ENCODE measurements at regions not wholly inside any gene's neighbourhood (a gene's known extent, or its start where the extent isn't known, plus 50 kb on each side); places are given as distances from the start of the nearest gene placed in this dataset.

DNA sequence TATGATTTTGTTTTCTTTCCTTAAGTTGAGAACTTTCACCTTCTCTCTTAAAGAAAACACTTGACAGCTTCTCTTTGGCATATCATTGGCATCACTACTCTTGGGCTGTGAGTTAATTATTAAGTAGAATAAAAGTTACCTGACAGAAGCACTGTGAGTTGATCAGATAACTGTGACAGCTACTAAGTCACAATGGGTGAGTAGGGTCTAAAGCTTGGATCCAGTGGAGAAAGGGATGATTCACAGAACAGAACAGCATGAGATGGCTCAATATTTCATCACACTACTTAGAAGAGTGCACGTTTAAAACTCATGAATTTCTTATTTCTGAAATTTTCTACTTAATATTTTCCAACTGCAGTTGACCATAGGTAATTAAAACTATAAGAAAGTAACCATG lies 268.5 kb upstream of the NMUR2 start:
- no peaks in the 10 kb centered on the region for H3K4me1 ChIP-seq
- no peaks in the 10 kb centered on the region for H3K9me3 ChIP-seq
- 71 to 75% methylated on average over 1 of the region's 1 CpG for WGBS, 2 donors
- H3K36me3 ChIP-seq = no peaks in the 10 kb centered on the region
- no peaks in the 10 kb centered on the region for H3K27me3 ChIP-seq
- no peak for DNase-seq (ENCODE audit: low spot score in 2 of 2)
- no peak overlapping the region for H3K27ac ChIP-seq
- H3K4me3 ChIP-seq = no peak overlapping the region
- TF ChIP-seq POLR2A (IDR thresholded peaks at IDR 0.05) (no peak), EP300 (IDR thresholded peaks at IDR 0.05) (no peak)
- TF ChIP-seq, protein P1, sequence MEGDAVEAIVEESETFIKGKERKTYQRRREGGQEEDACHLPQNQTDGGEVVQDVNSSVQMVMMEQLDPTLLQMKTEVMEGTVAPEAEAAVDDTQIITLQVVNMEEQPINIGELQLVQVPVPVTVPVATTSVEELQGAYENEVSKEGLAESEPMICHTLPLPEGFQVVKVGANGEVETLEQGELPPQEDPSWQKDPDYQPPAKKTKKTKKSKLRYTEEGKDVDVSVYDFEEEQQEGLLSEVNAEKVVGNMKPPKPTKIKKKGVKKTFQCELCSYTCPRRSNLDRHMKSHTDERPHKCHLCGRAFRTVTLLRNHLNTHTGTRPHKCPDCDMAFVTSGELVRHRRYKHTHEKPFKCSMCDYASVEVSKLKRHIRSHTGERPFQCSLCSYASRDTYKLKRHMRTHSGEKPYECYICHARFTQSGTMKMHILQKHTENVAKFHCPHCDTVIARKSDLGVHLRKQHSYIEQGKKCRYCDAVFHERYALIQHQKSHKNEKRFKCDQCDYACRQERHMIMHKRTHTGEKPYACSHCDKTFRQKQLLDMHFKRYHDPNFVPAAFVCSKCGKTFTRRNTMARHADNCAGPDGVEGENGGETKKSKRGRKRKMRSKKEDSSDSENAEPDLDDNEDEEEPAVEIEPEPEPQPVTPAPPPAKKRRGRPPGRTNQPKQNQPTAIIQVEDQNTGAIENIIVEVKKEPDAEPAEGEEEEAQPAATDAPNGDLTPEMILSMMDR (IDR thresholded peaks at IDR 0.05) = no peak

- Histone ChIP-seq H3K4me1 (no peaks in the 10 kb centered on the region), H3K36me3 (no peaks in the 10 kb centered on the region), H3K4me3 (no peak overlapping the region), H3K27ac (no peak overlapping the region), H3K9me3 (no peaks in the 10 kb centered on the region), H3K27me3 (no peaks in the 10 kb centered on the region)
- TF ChIP-seq, protein P1 (IDR thresholded peaks at IDR 0.05) = no peak
- TF ChIP-seq POLR2A (IDR thresholded peaks at IDR 0.05) (no peak), EP300 (IDR thresholded peaks at IDR 0.05) (no peak)
- DNase-seq (ENCODE audit: low spot score in 2 of 2) = no peak
- 90 to 97% methylated on average over 1 of the region's 1 CpG for WGBS, 2 donors
Observed at GRCh38 chr5:152674403-152674802, 269.3 kb upstream of the NMUR2 start.

DNA sequence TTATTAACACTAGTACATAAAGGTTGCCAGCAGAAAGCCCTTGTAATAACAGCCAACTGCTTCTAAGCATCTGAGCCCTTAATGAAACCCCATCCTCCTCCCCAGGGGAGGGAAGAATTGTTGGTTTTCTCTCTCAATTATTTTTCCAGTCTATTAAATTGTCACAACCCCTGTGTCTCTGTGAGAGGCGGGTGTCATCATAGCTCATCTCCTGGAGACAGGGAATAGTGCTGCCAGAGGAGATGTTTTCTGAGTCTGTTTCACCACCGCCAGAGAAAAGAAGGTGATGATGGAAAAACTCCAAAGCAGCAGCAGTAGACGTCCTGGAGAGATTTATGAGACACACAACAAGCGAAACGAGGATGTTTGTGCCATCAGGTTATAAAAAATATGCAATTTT lies 271.1 kb upstream of the NMUR2 start:
- Histone ChIP-seq H3K27ac (no peak overlapping the region), H3K27me3 (no peaks in the 10 kb centered on the region), H3K4me3 (no peak overlapping the region), H3K4me1 (no peaks in the 10 kb centered on the region), H3K9me3 (no peaks in the 10 kb centered on the region), H3K36me3 (no peaks in the 10 kb centered on the region)
- WGBS, 2 donors = 37 to 46% methylated on average over 5 of the region's 5 CpGs
- DNase-seq (ENCODE audit: low spot score in 2 of 2) = no peak
- no peak for TF ChIP-seq POLR2A (IDR thresholded peaks at IDR 0.05)
- no peak for TF ChIP-seq EP300 (IDR thresholded peaks at IDR 0.05)
- TF ChIP-seq, protein P1 (IDR thresholded peaks at IDR 0.05) = no peak

GRCh38 chr5:152683205-152683604 lies 278.1 kb upstream of the NMUR2 start:
- Histone ChIP-seq H3K27me3 (no peaks in the 10 kb centered on the region), H3K27ac (no peak overlapping the region), H3K4me3 (no peak overlapping the region), H3K4me1 (no peaks in the 10 kb centered on the region), H3K9me3 (peaks cover 0 to 6% (median 0%) of the 10 kb centered on the region in 4 donors), H3K36me3 (no peaks in the 10 kb centered on the region)
- WGBS, 2 donors = 26 to 28% methylated on average over 1 of the region's 1 CpG
- TF ChIP-seq POLR2A (IDR thresholded peaks at IDR 0.05) (no peak), EP300 (IDR thresholded peaks at IDR 0.05) (no peak)
- TF ChIP-seq, protein P1 (IDR thresholded peaks at IDR 0.05) = no peak
- DNase-seq (ENCODE audit: low spot score in 2 of 2) = no peak

- TF ChIP-seq, protein P1 (IDR thresholded peaks at IDR 0.05) = no peak
- TF ChIP-seq EP300 (IDR thresholded peaks at IDR 0.05) (no peak), POLR2A (IDR thresholded peaks at IDR 0.05) (no peak)
- Histone ChIP-seq H3K9me3 (peaks cover 0 to 6% (median 0%) of the 10 kb centered on the region in 4 donors), H3K27me3 (no peaks in the 10 kb centered on the region), H3K36me3 (no peaks in the 10 kb centered on the region), H3K27ac (no peak overlapping the region), H3K4me3 (no peak overlapping the region), H3K4me1 (no peaks in the 10 kb centered on the region)
- WGBS, 2 donors = 84 to 88% methylated on average over 4 of the region's 4 CpGs
- DNase-seq (ENCODE audit: low spot score in 2 of 2) = no peak
Observed at GRCh38 chr5:152686931-152687330, 281.9 kb upstream of the NMUR2 start.
